SK-N-SH treated with all-trans-retinoic acid at 6 μM for 48 hours (cell line): ENCODE measurements at regions not wholly inside any gene's neighbourhood (a gene's known extent, or its start where the extent isn't known, plus 50 kb on each side); places are given as distances from the start of the nearest gene placed in this dataset.

Experiments
- OSR1 ChIP-seq: fragments of 250-450 bp; sonication (Bioruptor Pico); IDR thresholded peaks from 2 replicates; pipeline ENCODE4 v1.8.0; 2022; ENCODE audit warnings: moderate library complexity, mild to moderate bottlenecking, inconsistent platforms
- ZFP3 ChIP-seq: fragments of 250-450 bp; sonication (Bioruptor Pico); IDR thresholded peaks from 2 replicates; pipeline ENCODE4 v1.5.0; 2020; ENCODE audit warnings: mild to moderate bottlenecking, moderate library complexity
- ZNF565 ChIP-seq: fragments of 450-650 bp; formaldehyde crosslinking; conservative IDR thresholded peaks from 2 replicates; pipeline ENCODE4 v1.5.0; 2020; ENCODE audit warnings: low read depth, mild to moderate bottlenecking, moderate library complexity
- TF ChIP-seq, protein P1 (sequence below): fragments of 250-450 bp; sonication (Bioruptor Pico); IDR thresholded peaks from 2 replicates; pipeline ENCODE4 v1.8.0; 2020; ENCODE audit warnings: mild to moderate bottlenecking, moderate library complexity, borderline replicate concordance

DNA sequence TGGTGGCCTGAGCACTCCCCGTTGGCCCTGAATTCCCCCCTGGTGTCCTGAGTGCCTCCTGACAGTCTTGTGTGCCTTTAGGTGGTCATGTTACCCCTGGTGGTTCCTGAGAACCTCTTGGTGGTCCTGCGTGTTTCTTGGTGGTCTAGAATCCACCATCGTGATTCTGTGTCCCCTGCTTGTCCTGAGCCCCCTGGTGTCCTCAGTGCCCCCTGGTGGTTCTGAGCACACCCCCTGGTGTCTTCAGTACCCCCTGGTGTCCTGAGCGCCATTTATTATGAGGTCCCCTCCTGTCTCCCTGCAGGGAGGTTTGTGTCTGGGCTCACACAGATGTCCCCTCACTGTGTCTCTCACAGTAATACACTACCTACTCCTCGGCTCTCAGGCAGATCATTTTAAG lies 61.3 kb upstream of the MAL start:
- TF ChIP-seq ZNF565 (no peak), ZFP3 (CRISPR knock-in tag) (no peak), OSR1 (CRISPR knock-in tag) (no peak)
- TF ChIP-seq, protein P1, sequence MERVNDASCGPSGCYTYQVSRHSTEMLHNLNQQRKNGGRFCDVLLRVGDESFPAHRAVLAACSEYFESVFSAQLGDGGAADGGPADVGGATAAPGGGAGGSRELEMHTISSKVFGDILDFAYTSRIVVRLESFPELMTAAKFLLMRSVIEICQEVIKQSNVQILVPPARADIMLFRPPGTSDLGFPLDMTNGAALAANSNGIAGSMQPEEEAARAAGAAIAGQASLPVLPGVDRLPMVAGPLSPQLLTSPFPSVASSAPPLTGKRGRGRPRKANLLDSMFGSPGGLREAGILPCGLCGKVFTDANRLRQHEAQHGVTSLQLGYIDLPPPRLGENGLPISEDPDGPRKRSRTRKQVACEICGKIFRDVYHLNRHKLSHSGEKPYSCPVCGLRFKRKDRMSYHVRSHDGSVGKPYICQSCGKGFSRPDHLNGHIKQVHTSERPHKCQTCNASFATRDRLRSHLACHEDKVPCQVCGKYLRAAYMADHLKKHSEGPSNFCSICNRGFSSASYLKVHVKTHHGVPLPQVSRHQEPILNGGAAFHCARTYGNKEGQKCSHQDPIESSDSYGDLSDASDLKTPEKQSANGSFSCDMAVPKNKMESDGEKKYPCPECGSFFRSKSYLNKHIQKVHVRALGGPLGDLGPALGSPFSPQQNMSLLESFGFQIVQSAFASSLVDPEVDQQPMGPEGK, result no peak
